DOHH2 (cell line): ENCODE measurements at regions not wholly inside any gene's neighbourhood (a gene's known extent, or its start where the extent isn't known, plus 50 kb on each side); places are given as distances from the start of the nearest gene placed in this dataset.

ENCODE experiments used
- CTCF ChIP-seq: fragments of 200-600 bp; sonication (generic); IDR thresholded peaks from one replicate; pipeline ENCODE4 v1.5.1; 2014; ENCODE audit warnings: antibody characterized with exemption, mild to moderate bottlenecking, low read depth, low read length; ENCODE audit not compliant: poor library complexity, severe bottlenecking
- EZH2phosphoT487 ChIP-seq: fragments of 200-600 bp; sonication (generic); IDR thresholded peaks from 2 replicates; pipeline ENCODE4 v1.6.1; 2017; ENCODE audit warnings: borderline replicate concordance, mild to moderate bottlenecking, antibody characterized with exemption, low read length, moderate library complexity, mixed read lengths

GRCh38 chr10:107554333-107554732 is 389.8 kb upstream of the SORCS1 start:
- TF ChIP-seq CTCF (no peak), EZH2phosphoT487 (no peak)
